NCI-H2029 treated with DMSO at 0.1 percent for 48 hours (cell line): ENCODE measurements at regions not wholly inside any gene's neighbourhood (a gene's known extent, or its start where the extent isn't known, plus 50 kb on each side); places are given as distances from the start of the nearest gene placed in this dataset.
A peak's percentile ranks its signal among the peaks of the same experiment; 100 is the strongest.

Source experiments
- DNase-seq: peaks from one replicate; lab custom pipeline; 2025; lab: John Stamatoyannopoulos, UW

- DNase-seq, result no peak
Measured at GRCh38 chr4:57172065-57172464, 61.9 kb upstream of the IGFBP7 start.

GRCh38 chr4:57168982-57169381, 58.8 kb upstream of the IGFBP7 start:
- DNase-seq, result no peak

- peak; percentile 39 for DNase-seq
Measured at GRCh38 chr4:57163530-57164459, 53.6 kb upstream of the IGFBP7 start.

GRCh38 chr4:57162499-57163019, 52.4 kb upstream of the IGFBP7 start:
- DNase-seq, result no peak
